Breast epithelium (tissue), 4 donors: ENCODE measurements at regions not wholly inside any gene's neighbourhood (a gene's known extent, or its start where the extent isn't known, plus 50 kb on each side); places are given as distances from the start of the nearest gene placed in this dataset.

Source experiments
- DNase-seq, 2 donors: peaks; one replicate each; pipeline ENCODE4 v3.0.0-alpha.2; 2019; ENCODE audit warnings: low spot score in 2 of 2
- H3K27ac ChIP-seq, 2 donors: fragments of 200-600 bp; sonication (generic) in 1 of 2; one replicate each; pipeline ENCODE4 v1.5.1; 2016 to 2019; ENCODE audit warnings: mild to moderate bottlenecking in 1 of 2
- H3K27me3 ChIP-seq, 2 donors: fragments of 200-600 bp; sonication (generic) in 1 of 2; one replicate each; pipeline versions ENCODE4 v1.5.1 to v1.6.0; 2017 to 2019; ENCODE audit warnings: control low read depth in 1 of 2, mild to moderate bottlenecking in 1 of 2
- H3K36me3 ChIP-seq: fragments of 200-600 bp; one replicate; pipeline ENCODE4 v1.5.1; 2019
- H3K4me1 ChIP-seq, 2 donors: fragments of 200-600 bp; sonication (generic); one replicate each; pipeline ENCODE4 v1.5.1; 2016 to 2019; ENCODE audit warnings: control low read depth in 1 of 2
- H3K4me3 ChIP-seq, 3 donors: fragments of 200-600 bp; sonication (generic); 1 replicate in 2 of 3; 2 replicates in 1 of 3; pipeline ENCODE4 v1.5.1; 2016 to 2019; ENCODE audit warnings: mild to moderate bottlenecking in 3 of 3, moderate library complexity in 2 of 3
- H3K9me3 ChIP-seq, 2 donors: fragments of 200-600 bp; sonication (generic) in 1 of 2; one replicate each; pipeline ENCODE4 v1.5.1; 2016 to 2019; ENCODE audit warnings: control low read depth in 1 of 2
- POLR2A ChIP-seq: fragments of 450-650 bp; IDR thresholded peaks from one replicate; pipeline ENCODE4 v1.6.1; 2016; ENCODE audit warnings: antibody characterized with exemption, mild to moderate bottlenecking, moderate library complexity
- POLR2AphosphoS5 ChIP-seq, 3 donors: sonication (generic); formaldehyde crosslinking; IDR thresholded peaks; one replicate each; pipeline ENCODE4 v1.6.1; 2017; ENCODE audit warnings: antibody characterized with exemption in 3 of 3
- intact Hi-C: fragments of 100-400 bp; cut with DNase I; formaldehyde crosslinking; loops from one replicate; pipeline ENCODE4 v1.15.1; 2023; ENCODE audit warnings: low total_unique reads
- TF ChIP-seq, protein P1 (sequence below), 3 donors: fragments of 450-650 bp; IDR thresholded peaks; one replicate each; pipeline ENCODE4 v1.5.1; 2016 to 2017; ENCODE audit warnings: antibody characterized with exemption in 3 of 3, mild to moderate bottlenecking in 3 of 3, moderate library complexity in 3 of 3

DNA sequence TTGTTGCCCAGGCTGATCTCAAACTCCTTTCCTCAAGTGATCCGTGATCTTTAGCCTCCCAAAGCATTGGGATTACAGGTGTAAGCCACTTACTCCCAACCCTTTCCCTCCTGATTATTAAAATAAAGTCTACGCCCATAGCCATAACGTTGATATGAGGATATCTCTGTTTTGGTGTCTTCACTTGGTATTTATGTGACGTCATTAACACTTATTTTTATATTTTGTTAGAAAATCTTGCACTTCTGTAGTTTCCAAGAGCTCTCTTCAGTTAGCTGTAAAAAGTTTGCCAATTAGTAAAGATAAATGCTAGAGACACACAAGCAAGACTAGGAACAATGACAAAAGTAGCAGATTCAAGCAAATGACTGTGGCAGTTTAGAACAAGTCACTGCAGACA is 115.6 kb upstream of the HSF2 start:
- Histone ChIP-seq H3K4me1 (no peaks in the 10 kb centered on the region), H3K4me3 (no peak overlapping the region), H3K36me3 (no peaks in the 10 kb centered on the region), H3K27me3 (no peaks in the 10 kb centered on the region), H3K27ac (no peak overlapping the region), H3K9me3 (no peaks in the 10 kb centered on the region)
- DNase-seq = no peak
- intact Hi-C loops = no loop called here
- TF ChIP-seq POLR2AphosphoS5 (IDR thresholded peaks at IDR 0.05) (no peak), POLR2A (no peak)
- TF ChIP-seq, protein P1, sequence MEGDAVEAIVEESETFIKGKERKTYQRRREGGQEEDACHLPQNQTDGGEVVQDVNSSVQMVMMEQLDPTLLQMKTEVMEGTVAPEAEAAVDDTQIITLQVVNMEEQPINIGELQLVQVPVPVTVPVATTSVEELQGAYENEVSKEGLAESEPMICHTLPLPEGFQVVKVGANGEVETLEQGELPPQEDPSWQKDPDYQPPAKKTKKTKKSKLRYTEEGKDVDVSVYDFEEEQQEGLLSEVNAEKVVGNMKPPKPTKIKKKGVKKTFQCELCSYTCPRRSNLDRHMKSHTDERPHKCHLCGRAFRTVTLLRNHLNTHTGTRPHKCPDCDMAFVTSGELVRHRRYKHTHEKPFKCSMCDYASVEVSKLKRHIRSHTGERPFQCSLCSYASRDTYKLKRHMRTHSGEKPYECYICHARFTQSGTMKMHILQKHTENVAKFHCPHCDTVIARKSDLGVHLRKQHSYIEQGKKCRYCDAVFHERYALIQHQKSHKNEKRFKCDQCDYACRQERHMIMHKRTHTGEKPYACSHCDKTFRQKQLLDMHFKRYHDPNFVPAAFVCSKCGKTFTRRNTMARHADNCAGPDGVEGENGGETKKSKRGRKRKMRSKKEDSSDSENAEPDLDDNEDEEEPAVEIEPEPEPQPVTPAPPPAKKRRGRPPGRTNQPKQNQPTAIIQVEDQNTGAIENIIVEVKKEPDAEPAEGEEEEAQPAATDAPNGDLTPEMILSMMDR (IDR thresholded peaks at IDR 0.05) = no peak

DNA sequence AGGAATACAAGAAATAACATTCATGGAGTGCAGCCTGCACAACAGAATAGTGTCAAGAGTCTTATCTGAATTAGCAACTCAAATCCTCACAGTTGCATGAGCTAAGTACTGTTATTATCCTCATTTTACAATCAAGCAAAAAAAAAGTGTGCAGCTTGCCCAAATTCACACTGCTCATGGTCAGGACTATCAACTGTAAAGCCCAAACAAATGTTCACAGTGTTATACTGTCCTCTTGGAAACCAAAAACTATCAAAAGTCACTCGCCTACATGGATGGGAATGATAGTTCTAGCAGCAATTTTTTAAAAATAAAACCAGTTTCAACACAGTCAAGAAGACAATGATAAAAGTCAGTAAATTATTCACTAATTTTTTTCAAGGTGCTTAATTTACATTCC is 114.6 kb upstream of the HSF2 start:
- no peaks in the 10 kb centered on the region for H3K36me3 ChIP-seq
- no peaks in the 10 kb centered on the region for H3K4me1 ChIP-seq
- no peaks in the 10 kb centered on the region for H3K27me3 ChIP-seq
- DNase-seq = no peak
- TF ChIP-seq POLR2AphosphoS5 (IDR thresholded peaks at IDR 0.05) (no peak), POLR2A (no peak)
- TF ChIP-seq, protein P1 (IDR thresholded peaks at IDR 0.05) = no peak
- intact Hi-C loops = loop anchor here (5.0 kb wide), 1 partner anchor 258 kb away; no protein-coding TSS in a partner anchor
- H3K4me3 ChIP-seq = no peak overlapping the region
- H3K9me3 ChIP-seq = no peaks in the 10 kb centered on the region
- no peak overlapping the region for H3K27ac ChIP-seq

DNA sequence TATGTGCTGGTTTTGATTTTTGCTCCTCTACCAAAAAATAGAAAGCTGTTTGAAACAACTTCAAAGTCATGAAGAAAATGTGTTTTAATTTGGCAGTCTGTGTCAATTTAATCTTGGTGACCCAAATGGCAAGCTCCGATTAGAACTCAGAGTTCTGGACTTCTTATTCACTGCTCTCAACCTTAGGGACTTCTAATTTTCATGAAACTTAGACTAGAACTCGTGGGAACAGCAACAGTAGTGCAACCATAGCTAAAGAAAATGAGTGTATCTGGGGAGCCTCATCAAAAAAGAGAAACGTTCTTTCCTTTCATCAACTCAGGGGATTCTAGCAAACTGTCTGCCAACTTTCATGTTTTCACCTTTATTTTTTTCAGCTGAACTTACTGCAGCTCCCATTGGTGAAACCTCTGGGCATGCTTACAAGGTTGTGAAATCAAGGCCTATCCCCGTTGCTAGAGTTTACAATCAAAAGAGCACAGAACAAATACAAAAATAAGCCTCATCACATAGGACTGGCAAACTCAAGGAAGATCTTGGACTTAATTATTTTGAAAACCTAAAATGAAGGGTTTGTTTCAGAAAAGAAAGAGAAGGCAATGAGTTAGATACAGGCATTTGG is 114.0 kb upstream of the HSF2 start:
- TF ChIP-seq POLR2AphosphoS5 (IDR thresholded peaks at IDR 0.05) (no peak), POLR2A (no peak)
- TF ChIP-seq, protein P1 (IDR thresholded peaks at IDR 0.05) = no peak
- H3K9me3 ChIP-seq = no peaks in the 10 kb centered on the region
- intact Hi-C loops = loop anchor here (5.0 kb wide), 1 partner anchor 258 kb away; no protein-coding TSS in a partner anchor
- H3K4me1 ChIP-seq = no peaks in the 10 kb centered on the region
- DNase-seq = no peak
- no peaks in the 10 kb centered on the region for H3K36me3 ChIP-seq
- H3K27me3 ChIP-seq = no peaks in the 10 kb centered on the region
- H3K4me3 ChIP-seq = no peak overlapping the region
- no peak overlapping the region for H3K27ac ChIP-seq

DNA sequence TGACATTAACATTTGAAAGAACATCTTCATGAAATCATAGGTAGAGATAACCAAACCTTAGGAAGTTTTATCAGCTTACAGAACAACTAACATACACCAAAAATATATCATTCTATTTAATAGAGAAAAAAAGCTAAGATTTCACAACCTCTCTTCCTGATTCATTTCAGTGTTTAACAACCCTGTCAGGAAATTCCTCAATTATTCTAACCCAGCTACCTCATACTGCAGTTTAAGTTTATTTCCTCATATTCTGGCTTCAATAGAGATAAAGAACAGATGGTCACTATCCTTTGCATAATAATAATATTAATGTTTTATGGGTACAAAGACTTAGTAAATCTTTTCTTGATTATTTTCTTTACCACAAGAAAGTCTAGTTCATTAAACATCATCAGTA is 112.9 kb upstream of the HSF2 start:
- Histone ChIP-seq H3K27me3 (no peaks in the 10 kb centered on the region), H3K9me3 (no peaks in the 10 kb centered on the region), H3K27ac (no peak overlapping the region), H3K36me3 (no peaks in the 10 kb centered on the region), H3K4me3 (no peak overlapping the region), H3K4me1 (no peaks in the 10 kb centered on the region)
- intact Hi-C loops = loop anchor here (5.0 kb wide), 1 partner anchor 259 kb away; no protein-coding TSS in a partner anchor
- TF ChIP-seq, protein P1 (IDR thresholded peaks at IDR 0.05) = no peak
- TF ChIP-seq POLR2A (no peak), POLR2AphosphoS5 (IDR thresholded peaks at IDR 0.05) (no peak)
- DNase-seq = no peak

DNA sequence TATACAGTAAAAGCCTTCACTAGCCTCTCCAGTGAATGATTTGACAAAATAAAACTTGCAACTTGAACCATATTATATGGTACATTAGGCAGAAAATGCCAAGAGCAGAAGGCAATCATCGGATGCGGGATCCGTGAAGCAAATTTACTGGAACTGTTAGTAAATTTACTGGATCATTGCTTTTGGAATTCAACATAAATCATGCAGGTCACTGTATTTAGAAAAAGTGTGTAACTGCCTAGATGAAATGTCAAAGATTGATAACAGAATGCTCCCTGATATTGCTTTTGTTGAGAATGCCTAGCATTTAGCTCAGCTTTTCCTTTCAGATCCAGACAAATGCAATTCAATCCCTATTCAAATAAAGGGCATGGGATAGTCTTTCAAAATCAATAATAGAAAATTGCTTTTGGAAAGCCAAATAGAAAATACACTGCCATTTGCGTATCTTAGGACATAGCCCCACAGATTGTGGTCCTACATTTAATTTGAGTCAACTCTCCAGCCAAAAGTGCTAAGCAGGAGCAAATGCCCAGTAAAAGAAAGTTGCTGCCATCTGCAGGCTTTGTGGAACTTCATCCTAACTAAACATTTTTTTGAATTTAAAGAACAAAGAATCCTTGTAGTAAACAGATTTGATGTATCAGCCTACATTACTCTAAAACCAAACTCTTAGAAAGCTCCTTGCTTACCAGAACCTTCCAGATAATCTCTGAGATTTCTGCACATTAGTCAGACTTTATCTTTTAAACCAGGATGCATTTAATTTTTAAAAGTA is 109.5 kb upstream of the HSF2 start:
- Histone ChIP-seq H3K4me1 (no peaks in the 10 kb centered on the region), H3K4me3 (no peak overlapping the region), H3K36me3 (no peaks in the 10 kb centered on the region), H3K27ac (no peak overlapping the region), H3K9me3 (no peaks in the 10 kb centered on the region), H3K27me3 (no peaks in the 10 kb centered on the region)
- DNase-seq = no peak
- intact Hi-C loops = loop anchor here (5.0 kb wide), 1 partner anchor 263 kb away; no protein-coding TSS in a partner anchor
- TF ChIP-seq, protein P1 (IDR thresholded peaks at IDR 0.05) = no peak
- TF ChIP-seq POLR2A (no peak), POLR2AphosphoS5 (IDR thresholded peaks at IDR 0.05) (no peak)
